ENCODE measurements at regions not wholly inside any gene's neighbourhood (a gene's known extent, or its start where the extent isn't known, plus 50 kb on each side); places are given as distances from the start of the nearest gene placed in this dataset.
"Not testable (repeated sequence)": the region's sequence is repeated elsewhere in the genome, so short reads cannot be mapped to it uniquely, and the experiment has no call there.

DNA sequence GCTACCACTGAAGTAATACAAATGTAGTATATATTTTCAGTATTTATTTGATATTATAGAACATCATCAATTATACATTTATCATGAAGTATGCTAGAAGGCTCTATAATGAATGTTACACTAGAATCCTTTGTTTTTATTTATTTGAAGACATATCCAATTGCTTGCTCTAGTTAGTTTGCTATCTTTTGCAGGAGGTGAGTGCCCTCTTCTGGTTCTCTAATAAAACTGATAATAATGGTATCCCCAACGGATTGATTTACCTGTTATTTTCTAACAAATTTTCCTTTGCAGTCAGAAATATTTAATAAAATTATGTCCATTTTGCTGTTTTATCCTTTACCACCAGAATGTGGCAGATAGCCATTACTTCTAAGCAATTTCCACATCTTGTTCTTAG, 274.3 kb upstream of the TACR3 start:
- no peaks in the 10 kb centered on the region for H3K36me3 ChIP-seq (ENCODE audit: control insufficient read depth in 2 of 2, insufficient read depth in 2 of 2, low read length in 1 of 2)
- no peaks in the 10 kb centered on the region for H3K9me3 ChIP-seq (ENCODE audit: control insufficient read depth in 2 of 2, insufficient read depth in 1 of 2, low read depth in 1 of 2, low read length in 1 of 2)
- no peak overlapping the region for H3K4me3 ChIP-seq (ENCODE audit: low read depth in 1 of 2, low read length in 2 of 2)
- H3K27me3 ChIP-seq (ENCODE audit: control insufficient read depth in 1 of 2, insufficient read depth in 2 of 2, low read length in 2 of 2), result no peaks in the 10 kb centered on the region
- H3K27ac ChIP-seq (ENCODE audit: low read depth in 2 of 2, low read length in 1 of 2), result no peak overlapping the region
- no peaks in the 10 kb centered on the region for H3K4me1 ChIP-seq (ENCODE audit: control insufficient read depth in 2 of 2, insufficient read depth in 2 of 2, low read length in 1 of 2)
- 2 to 12% methylated on average over 1 of the region's 1 CpG for WGBS, 2 donors

DNA sequence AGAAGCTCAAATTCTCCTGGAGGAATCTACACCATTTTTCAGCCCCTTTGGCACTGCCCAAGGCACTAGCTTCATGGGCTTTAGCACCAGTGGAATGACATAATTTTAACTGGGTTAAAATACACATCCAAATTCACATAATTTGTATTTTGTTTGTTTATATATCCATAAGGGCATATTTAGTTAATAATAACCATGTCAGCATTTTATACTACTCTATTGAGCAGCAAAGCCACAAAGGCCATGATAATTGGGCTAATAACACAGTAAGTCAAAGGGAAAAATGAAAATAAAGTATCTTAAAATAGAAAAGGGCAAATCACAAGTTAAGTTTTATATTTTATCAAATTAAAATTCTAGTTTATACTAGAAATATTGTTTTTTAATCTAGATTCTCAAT, 262.7 kb upstream of the TACR3 start:
- Histone ChIP-seq H3K36me3 (ENCODE audit: control insufficient read depth in 2 of 2, insufficient read depth in 2 of 2, low read length in 1 of 2) (no peaks in the 10 kb centered on the region), H3K4me1 (ENCODE audit: control insufficient read depth in 2 of 2, insufficient read depth in 2 of 2, low read length in 1 of 2) (no peaks in the 10 kb centered on the region), H3K27me3 (ENCODE audit: control insufficient read depth in 1 of 2, insufficient read depth in 2 of 2, low read length in 2 of 2) (no peaks in the 10 kb centered on the region), H3K9me3 (ENCODE audit: control insufficient read depth in 2 of 2, insufficient read depth in 1 of 2, low read depth in 1 of 2, low read length in 1 of 2) (no peaks in the 10 kb centered on the region), H3K27ac (ENCODE audit: low read depth in 2 of 2, low read length in 1 of 2) (no peak overlapping the region), H3K4me3 (ENCODE audit: low read depth in 1 of 2, low read length in 2 of 2) (no peak overlapping the region)

DNA sequence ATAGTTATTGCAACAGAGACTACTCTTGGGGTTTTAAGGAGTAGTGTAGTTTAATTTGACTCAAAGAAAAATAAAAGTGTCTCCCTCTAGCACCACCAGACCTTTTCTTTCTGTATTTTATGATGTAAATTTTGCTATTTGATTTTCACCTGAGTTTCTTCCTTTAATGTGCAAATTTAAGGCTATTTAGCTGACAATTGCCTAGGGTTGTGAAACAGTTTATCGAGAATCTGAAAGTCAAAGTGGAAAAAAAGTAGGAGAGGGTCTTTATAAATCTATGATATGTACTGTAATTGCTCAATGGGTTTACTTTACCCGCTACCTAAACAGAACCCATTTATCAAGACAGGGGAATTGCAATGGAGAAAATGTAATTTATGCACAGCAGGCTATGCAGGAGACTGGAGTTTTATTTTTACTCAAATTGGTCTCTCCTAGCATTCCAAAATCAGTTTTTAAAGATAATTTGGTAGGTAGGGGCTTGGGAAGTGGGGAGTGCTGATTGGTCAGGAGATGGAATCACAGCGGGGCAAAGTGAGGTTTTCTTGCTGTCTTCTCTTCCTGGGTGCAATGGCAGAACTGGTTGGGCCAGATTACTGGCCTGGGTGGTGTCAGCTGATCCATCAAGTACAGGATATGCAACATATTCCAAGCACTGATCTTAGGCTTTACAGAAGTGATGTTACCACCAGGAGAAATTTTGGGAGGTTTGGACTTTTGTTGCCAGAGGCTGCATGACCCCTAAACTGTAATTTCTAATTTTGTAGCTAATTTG, 228.6 kb upstream of the TACR3 start:
- Histone ChIP-seq H3K36me3 (ENCODE audit: control insufficient read depth in 2 of 2, insufficient read depth in 2 of 2, low read length in 1 of 2) (no peaks in the 10 kb centered on the region), H3K27ac (ENCODE audit: low read depth in 2 of 2, low read length in 1 of 2) (no peak overlapping the region), H3K9me3 (ENCODE audit: control insufficient read depth in 2 of 2, insufficient read depth in 1 of 2, low read depth in 1 of 2, low read length in 1 of 2) (no peaks in the 10 kb centered on the region), H3K4me1 (ENCODE audit: control insufficient read depth in 2 of 2, insufficient read depth in 2 of 2, low read length in 1 of 2) (no peaks in the 10 kb centered on the region), H3K4me3 (ENCODE audit: low read depth in 1 of 2, low read length in 2 of 2) (no peak overlapping the region), H3K27me3 (ENCODE audit: control insufficient read depth in 1 of 2, insufficient read depth in 2 of 2, low read length in 2 of 2) (no peaks in the 10 kb centered on the region)
- 51 to 52% methylated on average over 3 of the region's 3 CpGs for WGBS, 2 donors

DNA sequence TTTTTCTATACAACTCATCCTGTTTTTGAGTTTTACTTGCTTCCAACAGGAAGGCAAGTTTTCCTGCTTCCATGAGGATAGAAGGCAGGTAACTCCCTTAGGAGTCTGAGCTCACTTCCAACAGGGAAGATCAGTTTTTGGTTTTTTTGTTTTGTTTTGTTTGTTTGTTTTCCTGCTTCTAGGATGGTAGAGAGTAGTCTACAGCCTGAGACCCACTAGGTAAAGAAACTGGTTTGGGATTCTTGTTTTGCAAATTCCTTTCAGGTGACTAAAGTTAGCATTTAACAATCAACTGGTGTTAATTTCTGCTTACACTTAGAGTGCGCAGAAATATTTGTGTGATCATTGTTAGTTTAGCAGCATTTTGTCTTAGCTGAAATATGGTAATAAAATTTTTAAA, 227.8 kb upstream of the TACR3 start:
- H3K9me3 ChIP-seq (ENCODE audit: control insufficient read depth in 2 of 2, insufficient read depth in 1 of 2, low read depth in 1 of 2, low read length in 1 of 2), result no peaks in the 10 kb centered on the region
- 62 to 68% methylated on average over 1 of the region's 1 CpG for WGBS, 2 donors
- H3K4me3 ChIP-seq (ENCODE audit: low read depth in 1 of 2, low read length in 2 of 2), result no peak overlapping the region
- no peaks in the 10 kb centered on the region for H3K4me1 ChIP-seq (ENCODE audit: control insufficient read depth in 2 of 2, insufficient read depth in 2 of 2, low read length in 1 of 2)
- H3K36me3 ChIP-seq (ENCODE audit: control insufficient read depth in 2 of 2, insufficient read depth in 2 of 2, low read length in 1 of 2), result no peaks in the 10 kb centered on the region
- H3K27ac ChIP-seq (ENCODE audit: low read depth in 2 of 2, low read length in 1 of 2), result no peak overlapping the region
- no peaks in the 10 kb centered on the region for H3K27me3 ChIP-seq (ENCODE audit: control insufficient read depth in 1 of 2, insufficient read depth in 2 of 2, low read length in 2 of 2)

DNA sequence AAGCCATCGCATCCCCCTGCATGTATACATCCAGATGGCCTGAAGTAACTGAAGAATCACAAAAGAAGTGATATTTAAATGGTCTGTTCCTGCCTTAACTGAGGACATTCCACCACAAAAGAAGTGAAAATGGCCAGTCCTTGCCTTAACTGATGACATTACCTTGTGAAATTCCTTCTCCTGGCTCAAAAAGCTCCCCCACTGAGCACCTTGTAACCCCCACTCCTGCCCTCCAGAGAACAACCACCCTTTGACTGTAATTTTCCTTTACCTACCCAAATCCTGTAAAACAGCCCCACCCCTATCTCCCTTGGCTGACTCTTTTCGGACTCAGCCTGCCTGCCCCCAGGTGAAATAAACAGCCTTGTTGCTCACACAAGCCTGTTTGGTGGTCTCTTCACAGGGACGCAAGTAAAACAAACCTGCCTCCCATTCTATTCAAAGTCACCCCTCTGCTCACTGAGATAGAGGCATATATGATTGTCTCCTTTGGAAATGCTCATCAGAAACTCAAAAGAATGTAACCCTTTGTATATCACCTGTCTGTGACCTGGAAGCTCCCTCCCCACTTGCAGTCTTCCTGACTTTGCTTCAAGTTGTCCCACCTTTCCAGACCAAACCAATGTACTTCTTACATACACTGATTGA, 227.0 kb upstream of the TACR3 start:
- H3K9me3 ChIP-seq (ENCODE audit: control insufficient read depth in 2 of 2, insufficient read depth in 1 of 2, low read depth in 1 of 2, low read length in 1 of 2); H3K36me3 ChIP-seq (ENCODE audit: control insufficient read depth in 2 of 2, insufficient read depth in 2 of 2, low read length in 1 of 2); H3K27ac ChIP-seq (ENCODE audit: low read depth in 2 of 2, low read length in 1 of 2); H3K4me1 ChIP-seq (ENCODE audit: control insufficient read depth in 2 of 2, insufficient read depth in 2 of 2, low read length in 1 of 2); H3K4me3 ChIP-seq (ENCODE audit: low read depth in 1 of 2, low read length in 2 of 2); H3K27me3 ChIP-seq (ENCODE audit: control insufficient read depth in 1 of 2, insufficient read depth in 2 of 2, low read length in 2 of 2): not testable (repeated sequence)
- 66 to 71% methylated on average over 3 of the region's 3 CpGs for WGBS, 2 donors

DNA sequence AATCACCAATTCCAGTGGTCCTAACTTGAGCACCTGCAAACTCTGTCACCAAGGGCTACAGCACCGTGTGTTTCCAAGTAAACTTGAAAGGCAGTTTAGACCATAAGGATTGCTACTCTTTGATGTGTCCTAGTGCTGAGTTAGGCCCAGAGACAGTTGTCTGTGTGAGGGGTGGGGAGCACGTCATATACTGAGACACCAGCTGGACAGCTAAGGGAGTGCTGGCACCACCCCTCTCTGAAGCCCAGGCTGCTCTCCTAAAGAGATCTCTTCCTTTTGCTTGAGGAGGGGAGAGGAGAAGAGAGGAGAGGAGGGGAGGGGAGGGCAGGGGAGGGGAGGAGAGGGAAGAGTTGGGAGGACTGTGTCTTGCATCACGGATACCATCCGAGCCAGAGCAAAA, 218.7 kb upstream of the TACR3 start:
- H3K9me3 ChIP-seq (ENCODE audit: control insufficient read depth in 2 of 2, insufficient read depth in 1 of 2, low read depth in 1 of 2, low read length in 1 of 2), result peaks cover 0 to 4% of the 10 kb centered on the region in 2 donors
- H3K36me3 ChIP-seq (ENCODE audit: control insufficient read depth in 2 of 2, insufficient read depth in 2 of 2, low read length in 1 of 2), result no peaks in the 10 kb centered on the region
- H3K27ac ChIP-seq (ENCODE audit: low read depth in 2 of 2, low read length in 1 of 2), result no peak overlapping the region
- no peaks in the 10 kb centered on the region for H3K4me1 ChIP-seq (ENCODE audit: control insufficient read depth in 2 of 2, insufficient read depth in 2 of 2, low read length in 1 of 2)
- 81 to 89% methylated on average over 4 of the region's 4 CpGs for WGBS, 2 donors
- no peak overlapping the region for H3K4me3 ChIP-seq (ENCODE audit: low read depth in 1 of 2, low read length in 2 of 2)
- H3K27me3 ChIP-seq (ENCODE audit: control insufficient read depth in 1 of 2, insufficient read depth in 2 of 2, low read length in 2 of 2), result no peaks in the 10 kb centered on the region

DNA sequence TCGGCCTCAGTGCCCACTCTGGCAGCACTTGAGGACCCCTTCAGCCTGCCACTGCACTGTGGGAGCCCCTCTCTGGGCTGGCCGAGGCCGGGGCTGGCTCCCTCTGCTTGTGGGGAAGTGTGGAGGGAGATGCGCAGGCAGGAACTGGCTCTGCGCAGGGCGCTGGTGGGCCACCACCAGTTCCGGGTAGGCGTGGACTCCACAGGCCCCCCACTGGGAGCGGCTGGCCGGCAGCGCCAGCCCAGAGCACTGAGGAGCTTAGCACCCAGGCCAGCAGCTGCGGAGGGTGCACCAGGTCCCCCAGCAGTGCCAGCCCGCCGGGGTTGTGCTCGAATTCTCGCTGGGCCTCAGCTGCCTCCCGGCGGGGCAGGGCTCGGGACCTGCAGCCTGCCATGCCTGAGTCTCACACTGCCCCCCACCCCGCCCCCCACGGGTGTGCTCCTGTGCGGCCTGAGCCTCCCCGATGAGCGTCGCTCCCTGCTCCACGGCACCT, 216.9 kb upstream of the TACR3 start:
- Histone ChIP-seq H3K4me3 (ENCODE audit: low read depth in 1 of 2, low read length in 2 of 2) (no peak overlapping the region), H3K9me3 (ENCODE audit: control insufficient read depth in 2 of 2, insufficient read depth in 1 of 2, low read depth in 1 of 2, low read length in 1 of 2) (peaks cover 0 to 4% of the 10 kb centered on the region in 2 donors), H3K27ac (ENCODE audit: low read depth in 2 of 2, low read length in 1 of 2) (no peak overlapping the region), H3K36me3 (ENCODE audit: control insufficient read depth in 2 of 2, insufficient read depth in 2 of 2, low read length in 1 of 2) (no peaks in the 10 kb centered on the region), H3K4me1 (ENCODE audit: control insufficient read depth in 2 of 2, insufficient read depth in 2 of 2, low read length in 1 of 2) (no peaks in the 10 kb centered on the region), H3K27me3 (ENCODE audit: control insufficient read depth in 1 of 2, insufficient read depth in 2 of 2, low read length in 2 of 2) (no peaks in the 10 kb centered on the region)
- 95 to 96% methylated on average over 20 to 26 of the region's 26 CpGs for WGBS, 2 donors

DNA sequence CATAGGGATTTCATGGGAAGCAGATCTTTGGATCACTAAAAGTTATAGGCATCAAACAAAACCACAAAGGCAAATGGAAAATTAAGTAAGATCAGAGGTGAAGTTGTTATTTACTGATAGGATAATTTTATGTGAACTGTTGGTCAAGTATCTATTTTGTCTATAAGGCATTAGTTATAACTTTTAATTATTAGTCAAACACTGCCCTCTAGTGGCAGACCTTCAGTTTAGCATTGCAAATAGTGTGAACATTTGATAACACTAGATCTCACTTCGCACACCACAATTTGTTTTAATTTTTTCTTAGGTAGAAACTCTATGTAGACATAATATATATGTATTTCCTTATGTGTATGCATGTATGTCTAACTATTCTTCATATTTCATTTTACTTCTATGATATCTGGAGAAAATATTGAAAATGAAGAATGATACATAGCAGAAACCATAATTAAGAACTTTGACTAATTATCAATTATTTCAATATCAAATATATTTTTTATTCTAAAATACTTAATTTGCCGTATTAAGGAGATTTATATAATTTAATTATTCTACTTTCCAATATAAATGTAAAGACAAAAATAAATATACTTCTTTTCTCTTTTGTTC, 214.5 kb upstream of the TACR3 start:
- Histone ChIP-seq H3K4me3 (ENCODE audit: low read depth in 1 of 2, low read length in 2 of 2) (no peak overlapping the region), H3K27ac (ENCODE audit: low read depth in 2 of 2, low read length in 1 of 2) (no peak overlapping the region), H3K9me3 (ENCODE audit: control insufficient read depth in 2 of 2, insufficient read depth in 1 of 2, low read depth in 1 of 2, low read length in 1 of 2) (peaks cover 0 to 4% of the 10 kb centered on the region in 2 donors), H3K27me3 (ENCODE audit: control insufficient read depth in 1 of 2, insufficient read depth in 2 of 2, low read length in 2 of 2) (no peaks in the 10 kb centered on the region), H3K36me3 (ENCODE audit: control insufficient read depth in 2 of 2, insufficient read depth in 2 of 2, low read length in 1 of 2) (no peaks in the 10 kb centered on the region), H3K4me1 (ENCODE audit: control insufficient read depth in 2 of 2, insufficient read depth in 2 of 2, low read length in 1 of 2) (no peaks in the 10 kb centered on the region)
- WGBS, 2 donors, result 34 to 37% methylated on average over 2 of the region's 2 CpGs

DNA sequence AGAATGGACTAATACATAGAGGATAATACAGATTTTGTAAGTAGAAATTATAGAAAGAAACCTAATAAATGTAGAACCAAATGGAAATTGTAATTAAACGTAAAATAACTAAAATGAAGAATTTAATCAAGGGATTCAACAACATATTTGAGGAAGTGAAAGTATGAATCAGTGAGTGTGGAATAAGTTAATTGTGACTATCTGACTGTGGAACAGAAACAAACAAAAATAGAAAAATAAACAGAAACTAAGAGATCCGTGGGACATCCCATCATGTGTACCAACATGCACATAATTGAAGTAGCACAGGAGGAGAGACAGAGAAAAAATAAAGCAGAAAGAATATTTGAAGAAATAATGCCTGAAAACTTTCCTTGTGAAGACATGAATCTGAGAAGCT, 208.6 kb upstream of the TACR3 start:
- Histone ChIP-seq H3K36me3 (ENCODE audit: control insufficient read depth in 2 of 2, insufficient read depth in 2 of 2, low read length in 1 of 2) (no peaks in the 10 kb centered on the region), H3K4me1 (ENCODE audit: control insufficient read depth in 2 of 2, insufficient read depth in 2 of 2, low read length in 1 of 2) (no peaks in the 10 kb centered on the region), H3K9me3 (ENCODE audit: control insufficient read depth in 2 of 2, insufficient read depth in 1 of 2, low read depth in 1 of 2, low read length in 1 of 2) (no peaks in the 10 kb centered on the region), H3K4me3 (ENCODE audit: low read depth in 1 of 2, low read length in 2 of 2) (no peak overlapping the region), H3K27me3 (ENCODE audit: control insufficient read depth in 1 of 2, insufficient read depth in 2 of 2, low read length in 2 of 2) (no peaks in the 10 kb centered on the region), H3K27ac (ENCODE audit: low read depth in 2 of 2, low read length in 1 of 2) (no peak overlapping the region)
- 66 to 68% methylated on average over 2 of the region's 2 CpGs for WGBS, 2 donors
